Fibroblast of villous mesenchyme (primary cell): ENCODE measurements at regions not wholly inside any gene's neighbourhood (a gene's known extent, or its start where the extent isn't known, plus 50 kb on each side); places are given as distances from the start of the nearest gene placed in this dataset.
"Not testable (repeated sequence)": the region's sequence is repeated elsewhere in the genome, so short reads cannot be mapped to it uniquely, and the experiment has no call there.

Source experiments
- DNase-seq: peaks from one replicate; pipeline ENCODE4 v3.0.0-alpha.2; 2010; ENCODE audit warnings: low read depth
- H3K4me3 ChIP-seq: 2 replicates; pipeline ENCODE4 v1.5.1; 2011; ENCODE audit warnings: low read depth, mild to moderate bottlenecking, low read length
- CTCF ChIP-seq: IDR thresholded peaks from 2 replicates; pipeline ENCODE4 v1.5.1; 2012; ENCODE audit warnings: low read depth, mild to moderate bottlenecking, low read length; ENCODE audit not compliant: insufficient read depth

DNA sequence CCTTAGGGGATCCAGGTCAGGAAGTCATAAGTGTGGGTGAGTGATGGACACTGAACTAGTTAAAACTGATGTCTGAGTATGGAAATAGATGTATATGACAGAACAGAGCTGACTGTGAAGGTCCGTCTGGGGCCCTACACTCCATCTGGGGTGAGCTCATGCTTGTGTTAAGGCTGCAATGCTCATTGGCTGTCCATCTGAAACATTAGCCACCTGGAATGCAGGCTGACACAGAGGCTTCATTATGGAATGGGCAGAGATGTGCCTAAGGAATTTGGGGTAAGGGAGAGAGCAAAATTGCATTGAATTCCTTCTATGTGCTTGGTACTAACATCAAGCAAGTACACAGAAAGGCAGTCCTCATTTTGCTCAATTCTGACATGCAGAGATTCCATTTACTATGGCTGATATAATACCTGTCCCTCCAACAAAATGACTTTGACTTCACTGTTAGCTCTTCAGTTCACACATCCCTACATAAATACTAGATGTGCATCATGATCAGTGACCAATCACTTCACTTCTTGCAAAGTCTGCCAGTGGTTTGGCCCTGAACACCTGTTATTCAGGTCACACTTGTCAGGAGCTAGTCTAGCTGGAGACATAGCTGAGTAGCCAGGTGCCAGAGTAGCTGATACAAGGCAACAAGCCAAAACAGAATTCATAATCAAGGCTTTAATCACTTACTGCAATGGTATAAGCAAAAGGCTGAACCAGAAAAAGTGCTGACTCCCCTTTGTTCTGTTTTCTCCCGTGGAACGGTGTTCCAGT, 128.9 kb upstream of the VWC2 start:
- no peak for DNase-seq
- no peak for TF ChIP-seq CTCF
- H3K4me3 ChIP-seq = no peak overlapping the region

GRCh38 chr7:49645296-49645695, 128.1 kb upstream of the VWC2 start:
- no peak for DNase-seq
- TF ChIP-seq CTCF = no peak
- no peak overlapping the region for H3K4me3 ChIP-seq

DNA sequence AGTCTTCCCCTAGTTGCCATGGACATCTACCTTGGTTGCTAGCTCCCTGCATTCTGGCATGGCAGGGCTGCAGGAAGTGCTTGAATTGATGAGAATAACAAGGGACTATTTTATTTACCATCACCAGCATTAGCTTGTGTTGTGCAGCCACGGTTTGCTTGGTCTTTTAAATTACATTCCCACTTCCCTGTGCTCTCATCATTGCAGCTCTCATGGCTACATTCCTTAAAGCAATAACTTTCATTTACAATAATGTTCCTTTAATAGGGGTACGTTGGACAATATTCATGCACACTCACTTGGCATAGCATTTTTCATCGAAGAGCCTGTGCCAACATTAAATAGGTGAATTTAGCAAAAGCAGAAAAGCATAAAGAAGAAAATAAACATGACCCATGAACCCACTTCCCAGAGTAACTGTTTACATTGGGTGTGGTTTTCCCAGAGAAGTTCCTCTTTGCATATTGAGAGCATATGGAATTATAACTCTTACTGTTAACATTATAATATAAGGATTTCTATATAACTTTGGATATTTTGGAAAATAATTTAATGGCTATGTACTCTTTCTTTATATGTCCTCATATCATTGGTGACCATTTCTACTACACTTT, 113.2 kb upstream of the VWC2 start:
- DNase-seq = no peak
- H3K4me3 ChIP-seq = no peak overlapping the region
- no peak for TF ChIP-seq CTCF

DNA sequence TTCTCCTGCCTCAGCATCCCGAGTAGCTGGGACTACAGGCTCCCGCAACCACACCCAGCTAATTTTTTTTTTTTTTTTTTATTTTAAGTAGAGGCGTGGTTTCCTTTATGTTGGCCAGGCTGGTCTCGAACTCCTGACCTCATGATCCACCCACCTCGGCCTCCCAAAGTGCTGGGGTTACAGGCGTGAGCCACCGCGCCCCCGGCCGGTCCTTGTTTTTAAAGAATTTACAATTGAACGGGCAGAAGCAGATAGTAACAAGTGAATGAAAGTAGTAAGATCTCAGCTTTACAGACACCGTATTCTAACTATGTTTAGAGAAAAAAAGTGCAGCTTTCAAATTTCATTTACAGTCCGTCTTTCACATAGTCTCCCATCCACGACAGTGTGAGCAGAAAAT, 112.5 kb upstream of the VWC2 start:
- DNase-seq = no peak
- TF ChIP-seq CTCF = no peak

DNA sequence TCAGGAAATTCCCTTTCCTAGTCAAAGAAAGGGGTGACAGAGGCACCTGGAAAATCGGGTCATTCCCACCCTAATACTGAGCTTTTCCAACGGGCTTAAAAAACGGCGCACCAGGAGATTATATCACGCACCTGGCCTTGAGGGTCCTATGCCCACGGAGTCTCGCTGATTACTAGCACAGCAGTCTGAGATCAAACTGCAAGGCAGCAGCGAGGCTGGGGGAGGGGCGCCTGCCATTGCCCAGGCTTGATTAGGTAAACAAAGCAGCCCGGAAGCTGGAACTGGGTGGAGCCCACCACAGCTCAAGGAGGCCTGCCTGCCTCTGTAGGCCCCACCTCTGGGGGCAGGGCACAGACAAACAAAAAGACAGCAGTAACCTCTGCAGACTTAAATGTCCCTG, 107.5 kb upstream of the VWC2 start:
- not testable (repeated sequence) for DNase-seq, H3K4me3 ChIP-seq

More for the DNA sequence above, 112.5 kb upstream of the VWC2 start:
- no peak overlapping the region for H3K4me3 ChIP-seq

- DNase-seq = no peak
- H3K4me3 ChIP-seq = no peak overlapping the region
- TF ChIP-seq CTCF = no peak
Observed at GRCh38 chr7:49666764-49667163, 106.7 kb upstream of the VWC2 start.

GRCh38 chr7:49669285-49669684, 104.2 kb upstream of the VWC2 start:
- TF ChIP-seq CTCF = no peak
- no peak overlapping the region for H3K4me3 ChIP-seq

More at GRCh38 chr7:49669285-49669684, 104.2 kb upstream of the VWC2 start:
- DNase-seq = no peak
